ENCODE measurements at regions not wholly inside any gene's neighbourhood (a gene's known extent, or its start where the extent isn't known, plus 50 kb on each side); places are given as distances from the start of the nearest gene placed in this dataset.
"Not testable (repeated sequence)": the region's sequence is repeated elsewhere in the genome, so short reads cannot be mapped to it uniquely, and the experiment has no call there.

DNA sequence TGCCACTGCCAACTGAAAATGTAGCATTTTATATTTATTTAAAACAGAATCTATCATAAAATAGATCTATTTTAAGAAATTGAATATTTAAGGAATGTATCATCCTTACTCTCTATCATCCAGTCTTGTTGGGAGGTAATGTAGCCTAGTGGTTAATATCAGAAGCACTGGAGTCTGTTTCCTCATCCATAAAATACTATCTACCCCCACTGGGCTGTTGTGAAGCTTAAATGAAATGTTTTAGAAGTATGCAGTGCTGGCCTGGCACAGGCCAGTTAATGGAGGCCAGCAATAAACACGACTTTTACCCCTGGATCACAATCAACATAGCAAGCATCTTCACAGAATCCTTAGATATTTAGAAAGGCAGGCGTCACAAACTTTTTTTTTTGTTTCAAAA, 188.0 kb downstream of the CAND1 start:
- DNase-seq = no peak

DNA sequence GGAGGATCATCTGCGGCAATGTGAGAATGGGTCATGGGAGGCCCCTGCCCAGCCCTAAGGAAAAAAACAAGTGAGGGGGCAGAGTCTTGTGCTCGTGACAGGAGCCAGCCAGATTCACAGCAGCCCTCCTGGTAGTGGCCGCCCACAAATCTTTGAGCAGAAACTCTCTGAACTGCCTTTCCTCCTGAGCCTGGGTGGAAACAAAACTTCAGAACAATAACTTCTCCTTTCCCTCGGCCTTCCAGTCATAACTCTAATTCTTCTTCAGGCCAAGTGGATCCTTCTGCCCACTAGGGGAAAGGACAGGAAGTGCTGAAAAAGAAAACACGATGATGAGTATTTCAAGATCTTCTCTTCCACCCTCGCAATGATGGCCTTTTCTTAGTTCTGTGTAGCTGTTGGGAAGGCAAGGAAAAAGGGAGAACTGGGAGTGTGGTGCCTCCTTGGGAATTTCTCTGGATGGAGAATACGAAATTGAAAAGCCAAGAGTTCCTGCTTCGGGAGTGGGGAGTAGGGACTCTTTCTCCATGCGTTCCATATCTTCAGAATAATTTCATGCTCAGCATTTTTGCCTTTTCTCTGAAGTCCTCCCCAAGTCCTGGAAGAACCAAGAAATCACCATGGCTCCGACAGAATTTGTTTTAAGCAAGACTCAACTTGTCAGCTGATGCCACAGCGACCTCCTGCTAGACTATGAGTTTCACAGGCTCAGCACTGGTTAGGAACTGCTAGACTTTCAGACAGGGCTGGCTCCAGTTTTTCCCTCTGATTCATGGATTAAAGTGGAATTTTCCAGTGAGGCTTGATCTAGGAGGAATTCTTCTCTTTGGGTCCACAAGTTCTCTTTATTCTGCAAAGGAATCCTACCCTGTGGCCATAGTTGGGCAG, 188.9 kb downstream of the CAND1 start:
- no peak for DNase-seq

DNA sequence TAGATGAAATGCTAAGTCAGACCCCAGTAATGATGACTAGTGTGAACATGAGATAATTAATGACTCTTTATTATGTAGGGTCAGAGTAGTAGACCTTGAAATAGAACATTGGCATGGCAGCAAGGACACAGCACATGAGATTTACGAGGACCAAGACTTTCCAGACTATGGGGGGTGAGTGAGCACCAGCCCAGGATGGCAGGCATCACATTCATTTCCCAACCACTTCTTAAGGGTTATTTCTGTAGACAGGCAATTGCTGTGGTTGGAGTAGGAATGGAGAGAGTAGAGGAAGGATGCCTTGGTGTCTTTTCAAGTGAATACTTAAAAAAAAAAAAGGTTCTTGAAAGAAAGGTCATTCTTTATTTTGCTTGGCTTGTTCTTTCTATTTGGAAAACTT, 189.4 kb upstream of the DYRK2 start:
- no peak for DNase-seq

DNA sequence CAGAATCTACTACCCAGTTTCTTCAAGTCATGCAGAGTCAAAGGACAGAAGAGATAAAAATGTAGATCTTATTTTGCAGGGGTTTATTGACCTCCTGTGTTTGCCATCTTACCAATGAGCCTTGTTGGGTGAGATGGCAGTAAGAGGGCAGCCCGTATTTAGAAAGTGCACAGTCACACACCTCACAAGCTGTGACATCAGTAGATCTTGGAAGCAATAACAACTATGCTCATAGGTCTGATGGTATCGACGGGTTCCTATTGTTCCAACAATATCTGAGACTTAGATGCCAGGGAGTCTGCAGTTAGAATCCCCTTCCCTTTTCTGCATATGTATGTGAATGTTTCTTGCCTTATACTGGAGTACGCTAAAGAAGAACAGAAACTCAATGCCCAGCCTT, 189.0 kb upstream of the DYRK2 start:
- DNase-seq = no peak

DNA sequence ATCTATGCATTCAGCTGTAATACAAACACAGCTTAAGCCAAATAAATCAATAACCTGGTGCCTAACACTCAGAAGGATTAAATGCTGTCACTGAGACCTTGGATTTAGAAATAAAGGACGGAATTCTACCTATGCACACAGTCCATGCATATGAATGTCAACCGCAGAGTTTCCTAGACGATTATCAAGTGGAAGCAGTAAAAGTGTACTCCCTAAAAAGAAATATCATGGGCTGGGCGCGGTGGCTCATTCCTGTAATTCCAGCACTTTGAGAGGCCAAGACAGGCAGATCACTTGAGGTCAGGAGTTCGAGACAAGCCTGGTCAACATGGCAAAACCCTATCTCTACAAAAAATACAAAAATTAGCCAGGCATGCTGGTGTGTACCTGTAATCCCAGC, 188.2 kb upstream of the DYRK2 start:
- DNase-seq = no peak

DNA sequence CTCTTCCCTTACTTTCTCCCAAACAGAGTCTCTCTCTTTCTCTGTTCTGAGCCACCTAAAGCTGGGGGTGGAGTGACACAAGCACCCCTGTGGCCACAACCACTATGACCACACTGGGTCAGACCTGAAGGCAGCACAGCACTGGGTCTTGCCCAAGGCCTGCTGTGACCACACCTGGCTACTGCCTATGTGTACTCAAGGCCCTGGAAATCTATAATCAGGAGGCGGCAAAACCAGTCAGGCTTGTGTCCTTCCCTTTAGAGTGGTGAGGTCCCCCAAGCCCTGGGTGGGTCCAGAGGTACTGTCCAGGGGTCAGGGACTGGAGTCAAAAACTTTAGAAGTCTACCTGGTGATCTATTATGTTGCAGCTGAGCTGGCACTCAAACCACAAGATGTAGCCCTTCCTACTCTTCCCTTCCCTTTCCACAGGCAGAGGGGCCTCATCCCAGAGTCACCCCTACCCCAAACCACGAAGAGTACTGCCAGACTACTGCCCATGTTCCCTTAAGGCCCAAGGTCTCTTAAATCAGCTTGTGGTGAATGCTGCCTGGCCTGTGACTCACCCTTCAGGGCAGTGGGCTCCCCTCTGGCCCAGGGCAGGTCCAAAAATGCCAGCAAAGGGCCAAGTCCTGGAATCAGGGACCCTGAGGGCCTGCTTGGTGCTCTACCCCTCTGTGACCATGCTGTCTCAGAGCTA, 179.8 kb upstream of the DYRK2 start:
- no peak for DNase-seq

DNA sequence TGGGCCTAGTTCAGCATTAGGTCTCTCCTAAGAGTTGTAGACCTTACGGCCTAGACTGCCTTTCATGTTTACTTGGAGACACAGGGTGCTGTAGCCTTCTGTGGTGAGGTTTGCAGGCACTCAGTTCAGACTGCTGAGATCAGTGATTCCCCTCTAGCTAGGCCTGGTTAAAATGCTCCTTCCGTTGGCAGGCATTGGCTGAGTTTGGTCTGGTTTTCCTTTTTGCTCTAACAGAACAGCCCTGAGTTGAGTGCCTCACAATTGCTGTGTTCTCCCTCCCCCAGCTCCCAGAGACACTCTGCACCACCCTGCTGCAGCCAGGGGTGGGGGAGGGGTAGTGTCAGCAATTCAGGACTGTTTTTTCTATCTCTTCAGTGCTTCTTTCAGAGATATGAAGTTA, 178.9 kb upstream of the DYRK2 start:
- DNase-seq = no peak

DNA sequence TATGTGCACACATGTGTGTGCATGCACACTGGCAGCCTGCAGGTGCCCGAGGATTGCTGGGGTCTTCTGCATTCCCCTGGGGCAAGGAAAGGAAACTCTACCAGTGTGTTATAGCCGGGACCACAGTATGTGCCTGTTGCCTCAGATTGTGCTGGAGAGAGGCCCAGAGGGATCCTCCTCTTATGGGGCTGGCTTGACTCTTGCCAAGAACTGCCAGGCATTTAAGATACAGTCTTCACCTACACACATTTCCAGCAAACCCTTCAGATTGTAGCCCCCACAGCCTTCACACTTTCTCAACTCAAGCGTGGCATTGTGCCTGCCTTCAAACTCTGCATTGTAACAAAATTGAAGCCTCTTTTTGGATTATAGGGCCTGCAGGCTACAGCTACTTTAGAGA, 176.7 kb upstream of the DYRK2 start:
- no peak for DNase-seq

DNA sequence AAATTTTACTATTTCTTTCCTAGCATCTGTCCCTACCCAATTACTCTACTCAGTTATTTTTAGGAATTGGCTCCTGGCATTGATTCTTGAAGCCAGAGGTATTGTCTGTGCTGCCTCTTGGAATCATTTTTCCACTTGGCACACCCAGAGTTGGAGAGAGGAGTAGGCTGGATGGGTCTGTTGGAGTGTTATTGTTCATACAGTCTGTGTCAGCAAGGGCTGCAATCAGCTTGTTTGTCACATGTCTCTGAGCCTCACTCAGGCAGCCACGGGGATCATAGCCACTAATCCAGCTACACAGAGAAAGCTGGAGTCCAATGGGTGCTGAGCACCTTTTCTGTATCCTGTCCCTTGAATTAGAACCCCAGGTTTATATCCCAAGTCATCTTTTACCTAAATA, 176.0 kb upstream of the DYRK2 start:
- no peak for DNase-seq

DNA sequence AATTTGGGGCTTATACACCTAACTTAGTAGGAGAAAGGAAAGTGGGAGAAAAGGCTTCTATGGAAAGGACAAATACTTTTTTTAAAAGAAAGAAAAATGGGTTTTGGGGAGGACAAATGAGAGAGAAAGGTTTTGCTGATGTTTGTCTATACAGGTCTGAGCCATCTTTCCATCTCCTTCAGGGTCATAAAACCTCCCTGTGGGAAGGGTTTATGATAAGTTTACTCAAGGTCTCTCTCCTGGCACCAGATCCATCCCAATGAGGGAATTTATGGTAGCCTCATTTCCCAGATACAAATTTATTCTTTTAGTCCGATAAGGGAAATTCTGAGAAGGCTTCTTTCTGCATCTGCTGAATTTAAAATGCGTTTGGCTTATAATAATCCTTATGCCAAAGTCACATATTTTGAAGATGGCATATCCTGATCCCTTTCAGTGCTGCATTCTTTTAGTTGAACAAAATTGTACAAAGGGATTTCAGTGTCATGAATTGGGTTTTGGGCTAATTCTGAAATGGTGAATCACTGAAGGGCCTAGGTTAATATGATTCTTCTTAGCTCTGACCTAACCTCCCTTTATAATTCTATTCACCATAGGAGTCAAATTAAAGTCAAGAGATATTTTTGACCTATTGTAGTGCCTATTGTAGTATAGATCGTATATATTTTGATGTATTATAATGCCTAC, 173.5 kb upstream of the DYRK2 start:
- no peak for DNase-seq

DNA sequence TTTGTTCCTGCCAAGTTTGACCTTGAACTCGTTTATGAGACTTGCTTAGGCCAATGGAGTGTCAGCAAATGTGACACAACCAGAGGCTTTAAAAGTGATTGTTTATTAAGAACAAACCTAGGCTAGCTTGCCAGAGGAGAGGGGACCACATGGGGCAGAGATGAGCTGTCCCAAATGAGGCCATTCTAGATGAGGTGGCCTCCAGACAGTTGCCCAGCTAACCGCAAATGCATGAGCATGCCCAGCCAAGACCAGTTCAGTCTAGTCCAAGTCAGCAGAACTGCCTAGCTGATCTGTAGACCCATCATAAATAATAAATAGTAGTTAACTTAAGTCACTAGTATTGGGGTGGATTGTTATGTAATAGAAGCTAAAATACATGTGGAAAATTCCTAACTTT, 172.8 kb upstream of the DYRK2 start:
- no peak for DNase-seq

DNA sequence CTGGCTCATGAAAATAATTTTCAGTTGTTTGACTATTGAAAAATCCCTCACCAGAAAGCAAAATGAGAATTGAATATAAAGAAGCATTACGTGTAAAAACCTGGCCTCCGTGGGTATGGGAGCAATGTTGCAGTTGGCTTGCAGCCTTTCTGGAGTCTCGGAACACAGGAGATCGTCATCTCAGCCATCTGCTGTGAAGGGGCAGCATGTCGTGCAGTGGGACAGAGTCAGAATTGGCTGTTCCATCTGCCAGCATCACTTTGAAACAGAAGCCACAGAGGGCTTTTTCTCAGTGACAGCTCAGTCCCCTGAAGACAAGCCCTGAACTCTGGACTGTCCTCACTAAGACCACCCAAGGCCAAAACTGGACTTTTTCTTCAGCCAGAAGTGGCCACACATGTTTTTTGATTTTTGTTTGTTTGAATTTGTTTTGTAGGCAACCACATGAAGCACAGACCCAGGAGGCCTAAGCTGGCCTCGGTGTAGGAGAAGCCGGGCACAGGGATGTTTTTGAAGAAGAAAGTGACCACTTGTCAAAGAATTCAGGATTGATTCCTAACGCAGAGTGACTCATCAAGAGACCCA, 170.8 kb upstream of the DYRK2 start:
- DNase-seq = no peak

DNA sequence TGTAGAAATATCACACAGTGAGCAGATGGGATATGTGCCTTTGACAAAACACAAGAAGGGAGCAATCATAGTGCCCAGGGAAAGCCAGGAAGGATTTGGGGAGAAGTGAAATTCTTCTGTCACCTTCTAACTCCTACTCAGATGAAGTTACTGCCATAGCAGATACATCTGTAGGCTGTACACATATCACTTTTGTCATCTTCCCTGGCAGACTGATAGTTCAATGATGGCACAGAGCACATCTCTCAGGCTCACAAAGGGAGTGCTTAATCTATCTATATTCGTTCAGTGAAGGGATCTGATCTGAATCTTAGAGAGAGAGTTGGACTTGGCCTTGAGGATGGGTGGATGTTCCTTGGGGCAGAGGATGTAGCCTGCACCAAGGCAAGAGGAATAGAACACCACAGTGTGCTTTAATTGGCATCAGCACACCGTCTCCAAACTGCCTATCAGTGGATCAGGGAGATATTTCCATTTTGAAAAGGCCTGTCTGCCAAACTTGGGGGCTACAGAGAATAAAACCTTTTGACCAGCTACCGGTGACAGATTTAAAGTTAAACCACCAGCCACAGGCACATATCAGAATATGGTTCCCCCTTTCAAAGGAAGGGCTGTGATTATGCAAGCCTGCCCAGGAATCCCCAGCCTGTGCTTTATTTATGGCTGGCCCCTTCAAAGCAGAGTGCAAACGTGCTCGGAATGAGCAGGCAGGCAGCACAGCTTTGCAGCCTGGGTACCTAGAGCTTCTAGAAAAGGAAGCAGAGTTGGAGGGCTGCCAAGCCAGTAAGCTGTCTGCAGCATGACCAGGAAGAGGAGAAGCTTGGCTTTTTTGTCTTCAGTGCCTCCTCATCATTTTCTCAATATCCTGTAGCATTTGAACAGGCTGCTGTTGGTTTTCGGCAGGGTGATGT, 165.5 kb upstream of the DYRK2 start:
- DNase-seq = no peak

DNA sequence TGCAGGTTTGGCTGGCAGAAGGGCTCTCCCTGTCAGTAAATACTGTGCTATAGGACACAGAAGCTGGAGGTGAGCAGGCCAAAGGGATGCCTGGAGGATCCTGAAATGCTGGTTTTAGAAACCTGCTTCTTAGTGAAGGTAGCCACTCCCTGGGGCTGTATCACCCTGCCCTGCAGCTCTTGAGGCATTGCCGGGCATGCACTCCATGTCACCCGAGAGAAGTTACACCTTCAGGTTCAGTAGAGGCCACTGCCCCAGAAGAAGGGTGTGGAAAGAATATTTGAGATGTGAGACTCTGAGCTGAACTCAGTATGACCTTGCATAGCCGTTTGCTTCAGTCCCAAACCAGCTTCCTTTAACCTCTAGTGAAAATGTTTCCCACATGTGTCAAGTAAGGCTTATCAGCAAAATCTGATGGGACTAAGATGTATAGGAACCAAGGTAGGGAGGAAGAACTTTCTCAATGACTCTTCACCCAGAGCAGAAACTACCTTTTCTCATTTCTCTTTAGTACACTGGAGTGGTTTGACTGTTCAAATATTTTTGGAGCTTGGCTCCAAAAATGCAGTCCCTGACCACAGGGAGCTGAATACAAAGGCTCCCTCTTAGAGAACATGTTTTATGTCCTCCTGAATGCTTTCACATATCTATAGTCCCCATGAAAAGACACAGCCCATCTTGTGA, 164.5 kb upstream of the DYRK2 start:
- DNase-seq = no peak

DNA sequence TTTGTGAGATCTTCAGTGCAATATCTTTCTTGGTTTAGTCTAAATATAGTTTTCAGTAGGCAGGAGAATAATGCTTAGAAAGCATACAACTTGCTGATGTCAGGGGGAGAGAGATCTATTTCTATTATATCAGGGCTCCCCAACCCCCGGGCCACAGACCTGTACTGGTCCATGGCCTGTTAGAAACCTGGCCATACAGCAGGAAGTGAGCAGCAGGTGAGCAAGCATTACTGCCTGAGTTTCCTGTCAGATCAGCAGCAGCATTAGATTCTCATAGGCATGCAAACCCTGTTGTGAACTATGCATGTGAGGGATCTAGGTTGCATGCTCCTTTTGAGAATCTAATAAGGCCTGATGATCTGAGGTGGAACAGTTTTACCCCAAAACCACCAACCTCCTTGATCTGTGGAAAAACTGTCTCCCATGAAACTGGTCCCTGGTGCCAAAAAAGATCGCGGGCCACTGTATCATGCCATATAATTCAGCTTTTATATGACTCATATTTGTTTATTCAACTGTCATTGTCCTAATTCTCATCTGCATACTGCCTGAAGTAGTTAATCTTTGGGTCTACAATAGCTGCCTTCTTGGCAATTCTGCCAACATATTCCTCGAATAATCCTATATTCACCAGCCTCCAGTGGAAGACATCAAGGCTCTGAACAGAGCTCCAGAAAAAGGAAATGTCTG, 163.6 kb upstream of the DYRK2 start:
- no peak for DNase-seq

DNA sequence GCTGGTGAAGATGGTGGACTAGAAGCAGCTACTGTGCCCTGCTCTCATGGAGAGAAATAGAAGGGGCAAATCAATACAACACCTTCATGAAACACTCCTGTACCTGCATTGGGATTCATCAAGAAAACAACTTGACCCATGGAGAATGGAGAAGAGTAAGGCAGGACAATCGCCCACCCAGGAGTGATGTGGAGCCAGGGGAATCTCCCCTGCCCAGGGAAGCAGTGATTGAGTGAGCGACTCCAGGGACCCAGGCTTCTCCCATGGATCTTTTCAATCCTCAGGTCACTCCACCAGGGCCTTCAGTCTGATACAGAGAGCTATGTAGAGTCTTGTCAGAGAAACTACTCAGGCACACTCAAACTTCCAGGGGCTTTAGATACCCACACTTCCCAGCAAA, 161.9 kb upstream of the DYRK2 start:
- DNase-seq = no peak

DNA sequence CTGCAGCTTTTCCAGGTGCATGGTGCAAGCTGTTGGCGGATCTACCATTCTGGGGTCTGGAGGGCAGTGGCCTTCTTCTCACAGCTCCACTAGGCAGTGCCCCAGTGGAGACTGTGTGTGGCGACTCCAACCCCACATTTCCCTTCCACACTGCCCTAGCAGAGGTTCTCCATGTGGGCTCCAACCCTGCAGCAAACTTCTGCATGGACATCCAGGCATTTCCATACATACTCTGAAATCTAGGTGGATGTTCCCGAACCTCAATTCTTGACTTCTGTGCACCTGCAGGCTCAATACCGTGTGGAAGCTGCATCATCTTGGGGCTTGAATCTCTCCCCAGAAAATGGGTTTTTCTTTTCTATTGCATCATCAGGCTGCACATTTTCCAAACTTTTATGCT, 160.2 kb upstream of the DYRK2 start:
- DNase-seq = not testable (repeated sequence)

DNA sequence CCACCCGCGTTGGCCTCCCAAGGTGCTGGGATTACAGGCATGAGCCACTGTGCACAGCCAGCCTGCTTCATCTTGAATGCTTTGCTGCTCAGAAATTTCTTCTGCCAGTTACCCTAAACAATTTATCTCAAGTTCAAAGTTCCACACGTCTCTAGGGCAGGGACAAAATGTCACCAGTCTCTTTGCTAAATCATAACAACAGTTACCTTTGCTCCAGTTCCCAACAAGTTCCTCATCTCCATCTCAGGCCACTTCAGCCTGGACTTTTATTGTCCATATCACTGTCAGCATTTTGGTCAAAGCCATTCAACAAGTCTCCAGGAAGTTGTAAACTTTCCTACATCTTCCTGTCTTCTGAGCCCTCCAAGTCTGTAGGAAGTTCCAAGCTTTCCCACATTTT, 159.5 kb upstream of the DYRK2 start:
- DNase-seq = no peak

DNA sequence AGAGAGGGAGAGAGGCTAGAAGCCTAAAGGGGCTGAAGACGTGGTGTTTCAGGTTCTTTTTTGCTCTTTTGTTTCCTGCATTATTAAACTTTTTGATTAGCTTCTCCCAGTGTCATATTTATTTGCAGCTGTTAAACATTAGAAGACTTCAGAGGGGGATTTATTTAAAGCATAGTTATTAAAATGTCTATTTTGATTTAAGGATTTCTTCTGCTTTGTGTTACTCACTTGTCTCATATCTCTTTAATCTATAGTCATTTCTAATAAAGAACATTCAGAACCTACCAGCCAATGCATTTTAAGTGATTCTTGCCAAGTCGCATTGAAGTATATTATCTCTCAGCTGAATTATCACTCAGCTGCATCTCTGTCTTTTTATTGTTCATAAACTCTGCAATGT, 152.0 kb upstream of the DYRK2 start:
- DNase-seq = no peak

DNA sequence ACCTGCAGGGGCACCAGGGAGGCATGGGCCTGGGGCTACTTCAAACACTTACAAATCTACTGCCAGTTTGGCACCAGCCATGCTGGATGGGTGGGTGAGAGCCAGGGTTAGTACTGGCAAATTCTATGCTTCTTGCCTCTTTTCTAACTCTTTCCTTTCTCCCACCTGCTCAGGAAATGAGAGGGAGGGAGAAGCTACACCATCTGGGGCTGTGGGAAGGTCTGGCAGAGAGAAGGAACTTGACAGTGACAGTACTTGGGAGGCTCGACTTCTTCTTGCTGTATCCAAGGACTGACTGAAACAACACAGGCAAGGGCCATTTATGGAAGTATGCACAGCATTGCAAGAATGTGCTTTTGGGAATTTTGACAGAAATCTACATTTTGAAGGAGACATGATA, 149.6 kb upstream of the DYRK2 start:
- DNase-seq = no peak

DNA sequence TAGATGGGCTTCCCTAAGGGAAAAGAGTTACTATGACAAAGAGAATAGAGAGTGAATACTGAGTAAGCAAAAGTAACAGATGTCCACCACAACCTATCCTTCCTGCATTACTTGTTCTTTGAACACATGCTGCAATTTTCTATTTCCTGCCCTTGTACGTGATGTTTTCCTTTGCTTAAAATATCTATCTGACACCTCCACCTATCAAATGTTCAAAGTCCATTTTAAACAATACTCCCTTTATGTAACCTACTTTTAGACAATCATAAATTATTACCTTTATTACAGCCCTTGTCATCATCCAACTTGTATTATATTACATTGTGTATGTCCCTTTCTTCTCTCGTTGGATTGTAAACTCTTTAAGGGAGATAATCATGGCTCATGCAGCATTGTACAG, 147.2 kb upstream of the DYRK2 start:
- DNase-seq = no peak
